BJ (cell line): ENCODE measurements at regions not wholly inside any gene's neighbourhood (a gene's known extent, or its start where the extent isn't known, plus 50 kb on each side); places are given as distances from the start of the nearest gene placed in this dataset.

ENCODE experiments used
- CTCF ChIA-PET: fragments of 350-600 bp; formaldehyde crosslinking; extraction: SDS; loops from one replicate; lab custom pipeline; 2021; ENCODE audit warnings: antibody characterized with exemption, inconsistent platforms; lab: Yijun Ruan, JAX
- POLR2A ChIA-PET: fragments of 300-600 bp; sonication (Branson Sonifier 250); formaldehyde crosslinking; extraction: SDS; loops from one replicate; lab custom pipeline; 2021; ENCODE audit warnings: antibody characterized with exemption; lab: Charles Lee
- DNase-seq: peaks from one replicate; pipeline ENCODE4 v3.0.0-alpha.2; 2011; ENCODE audit warnings: low read depth
- H3K27me3 ChIP-seq: 2 replicates; pipeline ENCODE4 v1.6.0; 2011; ENCODE audit warnings: low read length; ENCODE audit not compliant: control insufficient read depth, insufficient read depth
- H3K36me3 ChIP-seq: 2 replicates; pipeline ENCODE4 v1.5.1; 2011; ENCODE audit warnings: low read length; ENCODE audit not compliant: control insufficient read depth, insufficient read depth
- H3K4me3 ChIP-seq: 2 replicates; pipeline ENCODE4 v1.5.1; 2011; ENCODE audit warnings: low read depth, mild to moderate bottlenecking, control low read depth, low read length
- TF ChIP-seq, protein P1 (sequence below): IDR thresholded peaks from 2 replicates; pipeline ENCODE4 v1.5.1; 2011; ENCODE audit warnings: low read depth, mild to moderate bottlenecking, control low read depth, inconsistent platforms, low read length, moderate library complexity; ENCODE audit not compliant: insufficient read depth

DNA sequence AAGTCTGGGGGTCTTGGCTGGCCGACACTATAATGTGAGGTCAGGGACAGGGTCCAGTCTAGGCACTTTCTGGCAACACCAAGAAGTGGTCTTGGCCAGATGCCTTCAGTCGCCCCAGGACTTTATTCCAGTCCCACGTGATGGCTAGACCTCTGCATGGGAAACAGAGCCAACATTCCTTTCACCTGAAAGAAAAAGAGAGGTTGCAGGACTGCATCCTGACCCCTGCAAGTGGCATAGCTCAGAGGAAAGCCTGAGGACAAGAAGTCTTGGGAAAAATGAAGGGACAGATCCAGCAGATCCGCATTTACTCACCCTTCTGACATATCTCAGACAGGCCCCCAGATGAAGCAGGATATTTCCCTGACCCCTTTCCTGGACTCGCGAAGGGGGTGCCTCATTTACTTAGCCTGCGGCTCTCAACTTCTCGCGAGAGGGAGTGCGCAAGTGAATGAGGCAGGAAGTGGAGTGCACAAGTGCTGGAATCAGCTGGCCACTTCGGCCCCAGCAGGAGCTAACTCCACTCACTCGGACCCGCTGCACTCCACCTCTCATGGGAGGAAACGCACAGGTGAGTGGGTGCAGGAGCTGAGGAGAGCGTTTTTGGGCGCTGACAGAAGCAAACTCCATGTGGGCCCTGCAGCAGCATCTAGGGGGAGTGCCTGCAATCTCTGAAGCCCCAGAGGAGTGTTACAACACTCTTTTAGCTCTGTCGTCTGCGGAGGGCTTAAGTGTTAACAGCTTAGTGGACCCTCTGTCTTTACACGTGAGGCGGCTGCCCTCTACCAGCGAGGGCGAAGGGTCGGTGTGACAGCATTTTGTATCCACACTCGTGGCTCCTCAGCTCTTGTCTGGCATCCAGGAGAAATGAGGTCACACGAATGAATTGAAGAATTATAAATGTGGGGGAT lies 916.2 kb upstream of the GHITM start:
- Histone ChIP-seq H3K27me3 (no peaks in the 10 kb centered on the region), H3K36me3 (no peaks in the 10 kb centered on the region), H3K4me3 (no peak overlapping the region)
- no peak for DNase-seq
- CTCF ChIA-PET = no interaction called here
- POLR2A ChIA-PET = no interaction called here
- TF ChIP-seq, protein P1, sequence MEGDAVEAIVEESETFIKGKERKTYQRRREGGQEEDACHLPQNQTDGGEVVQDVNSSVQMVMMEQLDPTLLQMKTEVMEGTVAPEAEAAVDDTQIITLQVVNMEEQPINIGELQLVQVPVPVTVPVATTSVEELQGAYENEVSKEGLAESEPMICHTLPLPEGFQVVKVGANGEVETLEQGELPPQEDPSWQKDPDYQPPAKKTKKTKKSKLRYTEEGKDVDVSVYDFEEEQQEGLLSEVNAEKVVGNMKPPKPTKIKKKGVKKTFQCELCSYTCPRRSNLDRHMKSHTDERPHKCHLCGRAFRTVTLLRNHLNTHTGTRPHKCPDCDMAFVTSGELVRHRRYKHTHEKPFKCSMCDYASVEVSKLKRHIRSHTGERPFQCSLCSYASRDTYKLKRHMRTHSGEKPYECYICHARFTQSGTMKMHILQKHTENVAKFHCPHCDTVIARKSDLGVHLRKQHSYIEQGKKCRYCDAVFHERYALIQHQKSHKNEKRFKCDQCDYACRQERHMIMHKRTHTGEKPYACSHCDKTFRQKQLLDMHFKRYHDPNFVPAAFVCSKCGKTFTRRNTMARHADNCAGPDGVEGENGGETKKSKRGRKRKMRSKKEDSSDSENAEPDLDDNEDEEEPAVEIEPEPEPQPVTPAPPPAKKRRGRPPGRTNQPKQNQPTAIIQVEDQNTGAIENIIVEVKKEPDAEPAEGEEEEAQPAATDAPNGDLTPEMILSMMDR = no peak

DNA sequence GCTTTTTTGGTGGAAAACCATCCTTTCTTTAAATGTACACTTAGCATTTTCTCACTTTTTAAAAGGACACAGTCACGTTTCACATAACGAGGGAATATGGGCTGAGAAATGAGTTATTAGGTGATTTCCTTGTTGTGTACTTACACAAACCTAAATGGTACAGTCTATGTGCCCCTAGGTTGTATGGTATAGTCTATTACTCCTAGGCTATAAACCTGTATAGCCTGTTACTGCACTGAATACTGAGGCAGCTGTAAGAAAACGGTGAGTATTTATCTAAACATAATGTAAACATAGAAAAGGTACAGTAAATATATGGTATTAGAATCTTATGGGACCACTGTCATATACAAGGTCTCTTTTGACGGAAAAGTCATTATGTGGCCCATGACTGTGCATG lies 913.5 kb upstream of the GHITM start:
- no peak for DNase-seq
- TF ChIP-seq, protein P1 = no peak
- Histone ChIP-seq H3K36me3 (no peaks in the 10 kb centered on the region), H3K27me3 (no peaks in the 10 kb centered on the region), H3K4me3 (no peak overlapping the region)
- POLR2A ChIA-PET = no interaction called here
- CTCF ChIA-PET = no interaction called here

DNA sequence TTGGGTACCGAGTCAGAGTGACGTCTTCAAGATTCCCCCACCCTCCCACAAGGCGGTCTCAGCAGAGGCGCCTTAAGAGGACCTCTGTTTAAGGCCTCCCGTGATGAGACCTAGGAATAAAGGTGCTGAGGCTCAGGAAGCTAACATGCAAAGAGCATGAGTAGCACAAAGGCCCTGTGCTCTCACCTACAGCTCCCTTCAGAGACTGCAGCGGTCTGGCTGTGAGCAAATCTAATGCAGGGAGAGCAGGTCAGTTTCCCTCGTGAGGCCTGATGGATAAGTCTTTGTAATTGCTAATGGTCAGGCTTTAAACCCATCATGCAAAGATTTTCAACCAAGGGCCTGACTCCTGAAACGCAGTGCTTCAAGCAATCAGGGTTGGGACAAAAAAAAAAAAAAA lies 909.3 kb upstream of the GHITM start:
- no peaks in the 10 kb centered on the region for H3K27me3 ChIP-seq
- H3K4me3 ChIP-seq = no peak overlapping the region
- no peaks in the 10 kb centered on the region for H3K36me3 ChIP-seq
- POLR2A ChIA-PET = no interaction called here
- CTCF ChIA-PET = no interaction called here
- DNase-seq = no peak
- TF ChIP-seq, protein P1 = no peak

DNA sequence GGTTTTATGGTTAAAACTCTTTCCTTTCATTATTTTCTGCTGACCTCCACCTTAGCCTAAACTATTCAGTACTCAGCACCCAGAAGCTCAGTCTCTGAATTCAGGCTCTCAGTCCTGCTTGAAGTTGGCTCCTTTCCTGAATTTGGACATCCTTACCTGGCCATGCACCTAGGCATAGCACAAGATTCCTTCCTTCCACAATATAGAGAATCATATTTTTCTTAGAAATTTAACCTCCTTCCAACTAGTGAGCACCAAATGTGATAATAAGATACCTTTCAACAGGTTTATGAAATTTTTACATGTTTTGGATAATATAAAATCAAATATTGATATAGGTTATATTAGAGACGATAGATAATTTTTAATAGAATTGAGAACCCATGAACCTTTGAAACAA lies 905.6 kb upstream of the GHITM start:
- TF ChIP-seq, protein P1 = no peak
- ChIA-PET CTCF (no interaction called here), POLR2A (no interaction called here)
- no peaks in the 10 kb centered on the region for H3K36me3 ChIP-seq
- no peak overlapping the region for H3K4me3 ChIP-seq
- no peak for DNase-seq
- H3K27me3 ChIP-seq = no peaks in the 10 kb centered on the region

DNA sequence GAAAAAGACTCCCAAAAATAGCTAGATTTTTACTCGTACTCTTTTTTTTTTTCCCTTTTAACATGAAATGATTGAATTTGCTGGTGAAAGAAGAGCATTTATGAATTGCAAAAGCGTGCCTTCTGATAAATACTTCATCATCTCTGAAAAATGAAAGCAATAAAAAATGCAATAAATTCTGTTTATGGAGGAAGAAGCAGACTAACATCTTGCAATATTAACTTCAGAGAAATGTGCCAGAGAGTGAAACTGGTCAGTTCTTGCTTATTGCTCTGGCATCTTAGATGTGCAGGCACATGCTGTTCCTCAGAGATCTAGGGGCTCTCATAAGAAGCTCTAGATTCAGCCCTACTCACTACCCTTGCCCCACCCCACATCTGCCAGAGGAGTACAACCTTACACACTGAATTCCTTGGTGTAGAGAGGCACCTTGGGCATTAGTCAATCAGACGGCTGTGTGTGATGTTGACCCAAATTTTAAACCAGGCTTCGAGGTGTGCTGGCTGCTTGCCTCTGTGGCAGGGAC lies 891.1 kb upstream of the GHITM start:
- peak; percentile 13 for DNase-seq
- POLR2A ChIA-PET = no interaction called here
- CTCF ChIA-PET = no interaction called here
- Histone ChIP-seq H3K4me3 (no peak overlapping the region), H3K36me3 (no peaks in the 10 kb centered on the region), H3K27me3 (no peaks in the 10 kb centered on the region)
- TF ChIP-seq, protein P1 = no peak
